DND-41 (cell line): ENCODE measurements at regions not wholly inside any gene's neighbourhood (a gene's known extent, or its start where the extent isn't known, plus 50 kb on each side); places are given as distances from the start of the nearest gene placed in this dataset.

Source experiments
- EZH2 ChIP-seq: IDR thresholded peaks from 3 replicates; pipeline ENCODE4 v1.6.1; 2012; ENCODE audit warnings: borderline replicate concordance, low read depth, mild to moderate bottlenecking, moderate library complexity, low read length, inconsistent platforms; ENCODE audit not compliant: severe bottlenecking
- TF ChIP-seq, protein P1 (sequence below): IDR thresholded peaks from 2 replicates; pipeline ENCODE4 v1.5.1; 2012; ENCODE audit warnings: borderline replicate concordance, low read length, moderate library complexity, mild to moderate bottlenecking; ENCODE audit not compliant: poor library complexity, severe bottlenecking; ENCODE audit errors: extremely low read depth

DNA sequence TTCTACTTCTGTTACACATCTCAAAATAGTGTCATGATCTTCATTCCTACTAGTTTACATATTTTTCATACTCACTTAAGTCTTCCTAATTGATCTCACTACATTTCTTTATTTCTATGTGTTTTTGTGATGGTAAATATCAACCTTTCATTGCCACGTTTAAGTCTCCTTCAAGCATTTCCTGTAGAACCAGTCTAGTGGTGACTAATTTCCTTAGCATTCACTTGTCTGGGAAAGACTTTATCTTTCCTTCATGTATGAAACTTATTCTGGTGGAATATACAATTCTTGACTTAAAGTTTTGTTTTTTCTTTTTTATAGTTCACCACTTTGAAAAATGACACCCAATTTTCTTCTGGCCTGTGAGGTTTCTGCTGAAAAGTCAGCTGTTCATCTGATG is 181.4 kb upstream of the NEIL3 start:
- TF ChIP-seq, protein P1, sequence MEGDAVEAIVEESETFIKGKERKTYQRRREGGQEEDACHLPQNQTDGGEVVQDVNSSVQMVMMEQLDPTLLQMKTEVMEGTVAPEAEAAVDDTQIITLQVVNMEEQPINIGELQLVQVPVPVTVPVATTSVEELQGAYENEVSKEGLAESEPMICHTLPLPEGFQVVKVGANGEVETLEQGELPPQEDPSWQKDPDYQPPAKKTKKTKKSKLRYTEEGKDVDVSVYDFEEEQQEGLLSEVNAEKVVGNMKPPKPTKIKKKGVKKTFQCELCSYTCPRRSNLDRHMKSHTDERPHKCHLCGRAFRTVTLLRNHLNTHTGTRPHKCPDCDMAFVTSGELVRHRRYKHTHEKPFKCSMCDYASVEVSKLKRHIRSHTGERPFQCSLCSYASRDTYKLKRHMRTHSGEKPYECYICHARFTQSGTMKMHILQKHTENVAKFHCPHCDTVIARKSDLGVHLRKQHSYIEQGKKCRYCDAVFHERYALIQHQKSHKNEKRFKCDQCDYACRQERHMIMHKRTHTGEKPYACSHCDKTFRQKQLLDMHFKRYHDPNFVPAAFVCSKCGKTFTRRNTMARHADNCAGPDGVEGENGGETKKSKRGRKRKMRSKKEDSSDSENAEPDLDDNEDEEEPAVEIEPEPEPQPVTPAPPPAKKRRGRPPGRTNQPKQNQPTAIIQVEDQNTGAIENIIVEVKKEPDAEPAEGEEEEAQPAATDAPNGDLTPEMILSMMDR: no peak
- TF ChIP-seq EZH2: no peak
